Glutamatergic neuron (in vitro differentiated cells): ENCODE measurements at regions not wholly inside any gene's neighbourhood (a gene's known extent, or its start where the extent isn't known, plus 50 kb on each side); places are given as distances from the start of the nearest gene placed in this dataset.

Experiments
- DNase-seq: peaks from one replicate; pipeline ENCODE4 v3.0.0; 2022
- H3K27ac Mint-ChIP-seq: one replicate; pipeline ENCODE4 v1.8.0; 2020; ENCODE audit warnings: mild to moderate bottlenecking, mixed read lengths, inconsistent platforms; ENCODE audit not compliant: unreplicated experiment
- H3K27me3 Mint-ChIP-seq: one replicate; pipeline ENCODE4 v1.8.0; 2020; ENCODE audit warnings: mild to moderate bottlenecking, moderate library complexity, mixed read lengths, inconsistent platforms; ENCODE audit not compliant: unreplicated experiment
- H3K36me3 Mint-ChIP-seq: one replicate; pipeline ENCODE4 v1.8.0; 2020; ENCODE audit warnings: mild to moderate bottlenecking, mixed read lengths, inconsistent platforms; ENCODE audit not compliant: unreplicated experiment
- H3K4me1 Mint-ChIP-seq: one replicate; pipeline ENCODE4 v1.8.0; 2020; ENCODE audit warnings: mild to moderate bottlenecking, low read depth, mixed read lengths, inconsistent platforms; ENCODE audit not compliant: unreplicated experiment
- H3K4me3 Mint-ChIP-seq: one replicate; pipeline ENCODE4 v1.8.0; 2020; ENCODE audit warnings: mild to moderate bottlenecking, mixed read lengths, inconsistent platforms; ENCODE audit not compliant: unreplicated experiment
- H3K9me3 Mint-ChIP-seq: one replicate; pipeline ENCODE4 v1.8.0; 2020; ENCODE audit warnings: mild to moderate bottlenecking, moderate library complexity, mixed read lengths, inconsistent platforms; ENCODE audit not compliant: unreplicated experiment
- TF ChIP-seq, protein P1 (sequence below): fragments of 200-600 bp; sonication (generic); IDR thresholded peaks from one replicate; pipeline ENCODE4 v1.5.0; 2021; ENCODE audit not compliant: partially characterized antibody, unreplicated experiment

DNA sequence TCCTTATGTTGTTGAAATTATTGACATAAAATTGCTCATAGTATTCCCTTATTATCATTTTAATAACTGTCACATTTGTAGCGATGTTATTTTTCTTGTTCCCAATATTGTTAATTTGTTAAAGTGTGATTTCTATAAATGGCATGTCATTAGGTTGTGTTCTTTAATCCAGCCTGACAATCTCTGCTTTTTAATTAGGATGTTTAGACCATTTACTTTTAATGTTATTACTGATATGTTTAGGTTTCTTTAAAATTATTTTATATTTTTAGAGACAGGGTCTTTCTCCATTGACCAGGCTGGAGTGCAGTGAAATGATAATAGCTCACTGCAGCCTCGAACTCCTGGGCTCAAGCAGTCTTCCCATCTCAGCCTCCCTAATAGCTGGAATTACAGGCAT lies 408.5 kb downstream of the DLEU7 start:
- no peak for DNase-seq
- TF ChIP-seq, protein P1, sequence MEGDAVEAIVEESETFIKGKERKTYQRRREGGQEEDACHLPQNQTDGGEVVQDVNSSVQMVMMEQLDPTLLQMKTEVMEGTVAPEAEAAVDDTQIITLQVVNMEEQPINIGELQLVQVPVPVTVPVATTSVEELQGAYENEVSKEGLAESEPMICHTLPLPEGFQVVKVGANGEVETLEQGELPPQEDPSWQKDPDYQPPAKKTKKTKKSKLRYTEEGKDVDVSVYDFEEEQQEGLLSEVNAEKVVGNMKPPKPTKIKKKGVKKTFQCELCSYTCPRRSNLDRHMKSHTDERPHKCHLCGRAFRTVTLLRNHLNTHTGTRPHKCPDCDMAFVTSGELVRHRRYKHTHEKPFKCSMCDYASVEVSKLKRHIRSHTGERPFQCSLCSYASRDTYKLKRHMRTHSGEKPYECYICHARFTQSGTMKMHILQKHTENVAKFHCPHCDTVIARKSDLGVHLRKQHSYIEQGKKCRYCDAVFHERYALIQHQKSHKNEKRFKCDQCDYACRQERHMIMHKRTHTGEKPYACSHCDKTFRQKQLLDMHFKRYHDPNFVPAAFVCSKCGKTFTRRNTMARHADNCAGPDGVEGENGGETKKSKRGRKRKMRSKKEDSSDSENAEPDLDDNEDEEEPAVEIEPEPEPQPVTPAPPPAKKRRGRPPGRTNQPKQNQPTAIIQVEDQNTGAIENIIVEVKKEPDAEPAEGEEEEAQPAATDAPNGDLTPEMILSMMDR, result no peak
- Mint-ChIP-seq H3K9me3 (no peaks in the 10 kb centered on the region), H3K27me3 (no peaks in the 10 kb centered on the region), H3K27ac (no peak overlapping the region), H3K4me3 (no peak overlapping the region), H3K36me3 (no peaks in the 10 kb centered on the region), H3K4me1 (peaks cover 13% of the 10 kb centered on the region)

DNA sequence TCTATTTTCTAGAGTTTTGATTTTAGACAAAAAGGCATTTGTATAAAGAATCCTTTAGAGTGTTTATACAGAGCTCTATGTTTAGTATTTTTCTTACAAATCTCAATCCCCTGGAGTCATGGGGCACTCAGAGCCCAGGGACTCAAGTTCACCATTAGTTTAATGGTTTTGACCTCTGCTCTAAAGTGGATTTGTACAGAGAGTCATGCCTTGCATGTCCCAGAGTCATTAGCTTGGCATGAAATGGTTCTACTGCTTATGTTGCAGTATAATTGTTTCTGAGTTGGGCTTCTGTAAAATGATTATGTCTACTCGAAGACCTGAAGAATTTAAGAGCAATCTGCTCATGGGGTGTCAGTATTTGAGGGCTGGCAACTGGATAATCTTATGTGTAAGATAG lies 406.2 kb downstream of the DLEU7 start:
- Mint-ChIP-seq H3K4me1 (peaks cover 13% of the 10 kb centered on the region), H3K27me3 (no peaks in the 10 kb centered on the region), H3K36me3 (no peaks in the 10 kb centered on the region), H3K9me3 (no peaks in the 10 kb centered on the region), H3K4me3 (no peak overlapping the region), H3K27ac (no peak overlapping the region)
- no peak for DNase-seq
- TF ChIP-seq, protein P1, result no peak

DNA sequence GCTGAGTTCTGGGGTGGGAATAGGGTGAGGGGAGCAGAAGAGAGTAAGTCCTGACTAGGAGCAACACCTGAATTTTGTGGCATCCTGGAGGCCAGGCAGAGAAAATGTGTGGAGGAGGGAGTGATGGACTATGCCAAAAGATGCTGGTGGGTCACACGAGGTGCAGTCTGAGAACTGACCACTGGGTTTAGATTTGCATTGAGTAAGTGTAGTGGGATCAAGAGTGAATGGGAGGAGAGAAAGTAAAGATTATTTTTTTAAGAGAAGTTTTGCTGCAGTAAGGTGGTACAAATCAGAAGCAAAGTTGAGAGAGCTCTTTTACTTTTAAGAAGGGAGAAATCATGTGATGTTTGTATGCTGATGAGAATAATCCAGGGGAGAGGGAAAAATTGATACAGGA lies 405.1 kb downstream of the DLEU7 start:
- Mint-ChIP-seq H3K36me3 (no peaks in the 10 kb centered on the region), H3K9me3 (no peaks in the 10 kb centered on the region), H3K27ac (no peak overlapping the region)

DNA sequence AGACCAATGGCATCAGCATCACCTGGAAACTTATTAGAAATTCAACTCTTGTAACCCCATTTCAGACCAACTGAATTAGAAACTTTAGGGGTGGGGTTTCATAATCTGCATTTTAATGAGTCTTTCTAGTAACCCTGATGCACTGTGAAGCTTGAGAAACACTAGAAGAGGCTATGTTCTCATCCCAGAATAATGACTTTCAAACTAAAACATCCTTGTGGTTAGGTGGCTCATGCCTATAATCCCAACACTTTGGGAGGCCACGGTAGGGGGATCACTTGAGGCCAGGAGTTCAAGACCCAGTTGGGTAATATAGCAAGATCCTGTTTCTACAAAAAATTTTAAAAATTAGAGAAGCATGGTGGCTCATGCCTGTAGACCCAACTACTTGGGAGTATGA lies 402.4 kb downstream of the DLEU7 start:
- no peak for DNase-seq
- no peaks in the 10 kb centered on the region for H3K27me3 Mint-ChIP-seq
- no peaks in the 10 kb centered on the region for H3K9me3 Mint-ChIP-seq
- TF ChIP-seq, protein P1, result no peak
- H3K27ac Mint-ChIP-seq, result no peak overlapping the region
- H3K4me1 Mint-ChIP-seq, result peaks cover 7% of the 10 kb centered on the region
- H3K4me3 Mint-ChIP-seq, result no peak overlapping the region
- no peaks in the 10 kb centered on the region for H3K36me3 Mint-ChIP-seq

More for the DNA sequence above, 405.1 kb downstream of the DLEU7 start:
- TF ChIP-seq, protein P1, result no peak
- peaks cover 13% of the 10 kb centered on the region for H3K4me1 Mint-ChIP-seq
- H3K4me3 Mint-ChIP-seq, result no peak overlapping the region
- no peak for DNase-seq
- no peaks in the 10 kb centered on the region for H3K27me3 Mint-ChIP-seq

DNA sequence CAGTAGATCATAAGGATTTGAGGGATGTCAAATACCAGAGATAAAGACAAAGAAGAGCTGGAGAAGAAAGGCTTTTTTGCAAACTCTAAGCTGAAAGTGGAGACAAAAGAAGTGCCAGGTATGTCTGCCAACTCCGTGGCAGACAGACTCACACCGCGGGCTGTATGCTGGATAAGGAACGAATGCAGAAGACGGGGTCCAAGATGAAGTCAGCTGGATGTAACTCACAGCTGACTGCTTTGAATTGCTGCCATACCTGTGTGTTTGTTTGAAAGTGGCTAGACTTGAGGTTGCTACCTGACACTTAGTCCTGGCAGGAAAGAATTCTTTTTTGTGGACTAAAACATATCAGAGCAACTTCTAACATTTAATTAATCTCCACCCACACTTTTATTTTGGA lies 398.8 kb downstream of the DLEU7 start:
- Mint-ChIP-seq H3K4me3 (no peak overlapping the region), H3K36me3 (no peaks in the 10 kb centered on the region), H3K27ac (no peak overlapping the region), H3K9me3 (no peaks in the 10 kb centered on the region), H3K4me1 (no peaks in the 10 kb centered on the region), H3K27me3 (no peaks in the 10 kb centered on the region)
- TF ChIP-seq, protein P1, result no peak
- DNase-seq, result no peak
